ENCODE measurements at regions not wholly inside any gene's neighbourhood (a gene's known extent, or its start where the extent isn't known, plus 50 kb on each side); places are given as distances from the start of the nearest gene placed in this dataset.

DNA sequence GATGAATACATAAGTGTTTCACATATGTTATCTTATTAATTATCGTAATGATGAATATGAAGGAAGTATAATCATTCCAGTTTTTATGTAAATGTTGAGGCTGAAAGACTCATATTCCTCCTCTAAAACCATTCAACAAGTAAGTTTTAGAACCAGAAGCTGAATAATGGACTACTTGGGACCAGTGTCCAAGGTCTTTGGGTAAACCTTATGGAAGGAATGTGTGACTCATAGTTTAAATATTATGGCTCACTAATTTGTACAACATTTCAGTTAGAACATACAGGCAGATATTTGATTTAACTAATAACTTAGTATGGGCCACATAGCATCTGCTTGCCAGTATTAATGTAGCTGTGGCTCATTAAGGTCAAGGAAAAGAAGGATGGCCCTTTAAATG lies 209.6 kb downstream of the TFAP2B start:
- no peaks in the 10 kb centered on the region for H3K4me1 ChIP-seq
- no peak for DNase-seq
- no peaks in the 10 kb centered on the region for H3K9me3 ChIP-seq
- TF ChIP-seq POLR2AphosphoS5 (IDR thresholded peaks at IDR 0.05) (no peak), POLR2A (IDR thresholded peaks at IDR 0.05) (no peak)
- TF ChIP-seq, protein P1, sequence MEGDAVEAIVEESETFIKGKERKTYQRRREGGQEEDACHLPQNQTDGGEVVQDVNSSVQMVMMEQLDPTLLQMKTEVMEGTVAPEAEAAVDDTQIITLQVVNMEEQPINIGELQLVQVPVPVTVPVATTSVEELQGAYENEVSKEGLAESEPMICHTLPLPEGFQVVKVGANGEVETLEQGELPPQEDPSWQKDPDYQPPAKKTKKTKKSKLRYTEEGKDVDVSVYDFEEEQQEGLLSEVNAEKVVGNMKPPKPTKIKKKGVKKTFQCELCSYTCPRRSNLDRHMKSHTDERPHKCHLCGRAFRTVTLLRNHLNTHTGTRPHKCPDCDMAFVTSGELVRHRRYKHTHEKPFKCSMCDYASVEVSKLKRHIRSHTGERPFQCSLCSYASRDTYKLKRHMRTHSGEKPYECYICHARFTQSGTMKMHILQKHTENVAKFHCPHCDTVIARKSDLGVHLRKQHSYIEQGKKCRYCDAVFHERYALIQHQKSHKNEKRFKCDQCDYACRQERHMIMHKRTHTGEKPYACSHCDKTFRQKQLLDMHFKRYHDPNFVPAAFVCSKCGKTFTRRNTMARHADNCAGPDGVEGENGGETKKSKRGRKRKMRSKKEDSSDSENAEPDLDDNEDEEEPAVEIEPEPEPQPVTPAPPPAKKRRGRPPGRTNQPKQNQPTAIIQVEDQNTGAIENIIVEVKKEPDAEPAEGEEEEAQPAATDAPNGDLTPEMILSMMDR (IDR thresholded peaks at IDR 0.05) = no peak
- H3K27ac ChIP-seq = no peak overlapping the region
- no peak overlapping the region for H3K4me3 ChIP-seq
- intact Hi-C loops (cut with DNase I; ENCODE audit: low total_unique reads) = no loop called here
- no peaks in the 10 kb centered on the region for H3K36me3 ChIP-seq
- H3K27me3 ChIP-seq = no peaks in the 10 kb centered on the region
- 0% methylated on average over 1 of the region's 1 CpG for WGBS, 5 donors

DNA sequence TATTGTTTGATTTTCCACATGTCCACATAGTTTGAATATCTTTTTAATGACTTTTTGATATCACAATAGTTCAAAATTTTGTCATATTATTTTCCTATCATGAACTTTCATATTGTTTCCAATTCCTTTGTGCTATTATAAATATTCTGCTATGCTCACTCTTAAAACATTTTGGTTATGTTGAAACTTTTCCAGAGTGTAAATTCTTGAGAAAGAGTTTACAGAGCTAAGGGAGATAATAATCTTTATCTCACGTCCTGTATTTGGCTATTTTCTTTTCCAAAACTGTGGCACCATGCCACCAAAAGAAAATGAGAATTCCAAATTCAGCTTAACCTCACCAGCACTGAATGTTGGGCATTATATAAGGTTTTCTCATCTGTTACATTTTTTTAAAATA lies 210.9 kb downstream of the TFAP2B start:
- intact Hi-C loops (cut with DNase I; ENCODE audit: low total_unique reads) = no loop called here
- Histone ChIP-seq H3K27me3 (no peaks in the 10 kb centered on the region), H3K27ac (no peak overlapping the region), H3K36me3 (no peaks in the 10 kb centered on the region), H3K4me3 (no peak overlapping the region), H3K9me3 (no peaks in the 10 kb centered on the region), H3K4me1 (no peaks in the 10 kb centered on the region)
- DNase-seq = no peak
- WGBS, 5 donors = 2 to 6% (median 3%) methylated on average over 1 of the region's 1 CpG
- TF ChIP-seq EP300 (IDR thresholded peaks at IDR 0.05) = no peak
- no peak for TF ChIP-seq POLR2A (IDR thresholded peaks at IDR 0.05)
- TF ChIP-seq, protein P1 (IDR thresholded peaks at IDR 0.05) = no peak
- TF ChIP-seq POLR2AphosphoS5 (IDR thresholded peaks at IDR 0.05) = no peak

DNA sequence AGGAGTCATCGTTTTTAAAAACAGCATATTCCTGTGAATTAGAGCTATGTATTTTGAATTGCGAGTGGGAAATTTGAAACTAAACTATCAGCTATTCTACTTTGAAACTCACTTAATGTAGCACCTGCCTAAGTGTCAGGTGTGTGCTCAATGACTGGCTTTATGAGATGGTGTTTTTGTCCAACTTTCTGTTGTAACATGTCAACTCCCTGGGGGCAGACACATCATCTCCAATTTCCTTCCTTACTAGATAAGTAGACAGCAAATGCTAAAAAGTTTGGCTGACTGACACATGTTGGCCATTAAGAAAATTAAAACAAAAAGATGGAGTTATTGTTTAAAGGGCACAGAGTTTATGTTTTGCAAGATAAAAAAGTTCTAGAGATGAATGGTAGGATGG lies 226.9 kb downstream of the TFAP2B start:
- Histone ChIP-seq H3K4me3 (no peak overlapping the region), H3K27me3 (no peaks in the 10 kb centered on the region), H3K36me3 (no peaks in the 10 kb centered on the region), H3K9me3 (no peaks in the 10 kb centered on the region), H3K4me1 (no peaks in the 10 kb centered on the region), H3K27ac (no peak overlapping the region)
- DNase-seq = no peak
- TF ChIP-seq, protein P1 (IDR thresholded peaks at IDR 0.05) = no peak
- TF ChIP-seq POLR2A (IDR thresholded peaks at IDR 0.05) = no peak
- TF ChIP-seq EP300 (IDR thresholded peaks at IDR 0.05) = no peak
- no peak for TF ChIP-seq POLR2AphosphoS5 (IDR thresholded peaks at IDR 0.05)
- 88 to 98% (median 91%) methylated on average over 2 of the region's 2 CpGs for WGBS, 5 donors
- intact Hi-C loops (cut with DNase I; ENCODE audit: low total_unique reads) = no loop called here

DNA sequence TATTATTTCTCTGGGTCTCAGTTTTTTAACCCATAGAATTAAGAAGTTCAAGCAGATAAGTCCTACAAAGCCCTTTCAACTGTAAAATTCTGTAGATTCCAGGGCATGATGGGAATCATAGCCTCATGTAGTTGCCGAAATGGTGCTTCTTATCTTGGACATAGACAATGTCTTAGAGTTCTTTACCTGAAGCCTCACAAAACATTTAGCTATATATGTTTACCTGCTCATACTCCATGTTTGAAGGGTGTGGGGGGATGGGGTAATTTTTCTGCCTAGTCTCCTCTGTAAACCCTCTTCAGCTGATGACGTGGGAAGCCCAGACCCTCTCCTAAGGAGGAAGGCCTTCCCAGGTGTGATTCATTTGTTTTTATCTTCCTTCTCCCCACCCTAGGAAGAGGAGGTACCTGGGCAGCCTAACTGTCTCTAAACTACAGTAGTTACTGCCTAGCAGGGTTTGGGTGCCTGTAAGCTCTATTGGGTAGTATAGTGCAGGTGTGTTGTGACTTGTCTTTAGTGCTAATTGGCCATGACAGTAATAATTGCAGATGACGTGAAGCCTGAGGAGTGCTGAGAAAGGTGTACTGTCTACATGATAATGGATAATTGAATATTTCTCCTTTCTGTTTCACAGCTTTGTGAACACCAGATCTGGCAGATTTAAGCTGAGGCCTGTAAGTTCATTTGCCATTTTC lies 230.8 kb downstream of the TFAP2B start:
- peaks cover 0 to 10% (median 4%) of the 10 kb centered on the region in 4 donors for H3K9me3 ChIP-seq
- no peak overlapping the region for H3K27ac ChIP-seq
- no peak for DNase-seq
- no peak overlapping the region for H3K4me3 ChIP-seq
- WGBS, 5 donors = 77 to 94% (median 88%) methylated on average over 3 of the region's 3 CpGs
- TF ChIP-seq POLR2AphosphoS5 (IDR thresholded peaks at IDR 0.05) = no peak
- no peaks in the 10 kb centered on the region for H3K4me1 ChIP-seq
- intact Hi-C loops (cut with DNase I; ENCODE audit: low total_unique reads) = no loop called here
- no peaks in the 10 kb centered on the region for H3K36me3 ChIP-seq
- H3K27me3 ChIP-seq = no peaks in the 10 kb centered on the region

All from stomach (tissue), 8 donors.